GM06990 (cell line): ENCODE measurements at regions not wholly inside any gene's neighbourhood (a gene's known extent, or its start where the extent isn't known, plus 50 kb on each side); places are given as distances from the start of the nearest gene placed in this dataset.
"Not testable (repeated sequence)": the region's sequence is repeated elsewhere in the genome, so short reads cannot be mapped to it uniquely, and the experiment has no call there.

Experiments
- DNase-seq: peaks from one replicate; pipeline ENCODE4 v3.0.0-alpha.2; 2011; ENCODE audit not compliant: insufficient read length; ENCODE audit errors: extremely low read depth
- H3K27me3 ChIP-seq: replicated peaks from 2 replicates; pipeline ENCODE4 v1.6.0; 2011; ENCODE audit warnings: low read length; ENCODE audit not compliant: control insufficient read depth, insufficient read depth
- H3K36me3 ChIP-seq: 2 replicates; pipeline ENCODE4 v1.5.1; 2011; ENCODE audit warnings: low read length; ENCODE audit not compliant: control insufficient read depth, insufficient read depth
- H3K4me3 ChIP-seq: replicated peaks from 2 replicates; pipeline ENCODE4 v1.5.1; 2011; ENCODE audit warnings: low read depth, mild to moderate bottlenecking, control low read depth, low read length
- CTCF ChIP-seq: IDR thresholded peaks from 2 replicates; pipeline ENCODE4 v1.5.1; 2011; ENCODE audit warnings: low read length, control low read depth, mild to moderate bottlenecking, inconsistent platforms; ENCODE audit not compliant: insufficient read depth, poor library complexity, severe bottlenecking

- no peak for DNase-seq
- Histone ChIP-seq H3K36me3 (no peaks in the 10 kb centered on the region), H3K4me3 (no peak overlapping the region), H3K27me3 (no peaks in the 10 kb centered on the region)
- no peak for TF ChIP-seq CTCF
These were observed 626.1 kb downstream of the TMEM182 start for GRCh38 chr2:103387888-103388287.

GRCh38 chr2:103396152-103396551 lies 634.3 kb downstream of the TMEM182 start:
- TF ChIP-seq CTCF, result no peak
- DNase-seq, result no peak
- Histone ChIP-seq H3K36me3 (no peaks in the 10 kb centered on the region), H3K4me3 (no peak overlapping the region), H3K27me3 (no peaks in the 10 kb centered on the region)

- DNase-seq, result no peak
- no peaks in the 10 kb centered on the region for H3K27me3 ChIP-seq
- no peaks in the 10 kb centered on the region for H3K36me3 ChIP-seq
- no peak overlapping the region for H3K4me3 ChIP-seq
- no peak for TF ChIP-seq CTCF
These were observed 639.8 kb downstream of the TMEM182 start for GRCh38 chr2:103401621-103402020.

GRCh38 chr2:103402336-103402735 lies 640.5 kb downstream of the TMEM182 start:
- H3K36me3 ChIP-seq, result no peaks in the 10 kb centered on the region
- DNase-seq, result no peak
- no peak overlapping the region for H3K4me3 ChIP-seq
- no peaks in the 10 kb centered on the region for H3K27me3 ChIP-seq
- TF ChIP-seq CTCF, result no peak

- DNase-seq, result no peak
- no peak overlapping the region for H3K4me3 ChIP-seq
- no peak for TF ChIP-seq CTCF
- H3K27me3 ChIP-seq, result no peaks in the 10 kb centered on the region
- H3K36me3 ChIP-seq, result no peaks in the 10 kb centered on the region
These were observed 641.1 kb downstream of the TMEM182 start for GRCh38 chr2:103402944-103403343.

- not testable (repeated sequence) for H3K36me3 ChIP-seq, H3K27me3 ChIP-seq, H3K4me3 ChIP-seq, DNase-seq
These were observed 641.6 kb downstream of the TMEM182 start for GRCh38 chr2:103403388-103403787.
